Smooth muscle cell (in vitro differentiated cells): ENCODE measurements at regions not wholly inside any gene's neighbourhood (a gene's known extent, or its start where the extent isn't known, plus 50 kb on each side); places are given as distances from the start of the nearest gene placed in this dataset.

Experiments used
- DNase-seq: peaks from one replicate; lab custom pipeline; 2025; ENCODE audit not compliant: unreplicated experiment; lab: John Stamatoyannopoulos, UW
- H2AFZ ChIP-seq: fragments of 200-600 bp; sonication (generic); 2 replicates; pipeline ENCODE4 v1.6.0; 2016; ENCODE audit warnings: antibody characterized with exemption, low read depth, mild to moderate bottlenecking
- H3F3A ChIP-seq: fragments of 200-600 bp; sonication (generic); 2 replicates; pipeline ENCODE4 v1.6.0; 2017; ENCODE audit warnings: antibody characterized with exemption, low read depth
- H3K27ac ChIP-seq: fragments of 200-600 bp; sonication (generic); 2 replicates; pipeline ENCODE4 v1.5.1; 2016; ENCODE audit warnings: low read depth, mild to moderate bottlenecking
- H3K27me3 ChIP-seq: fragments of 200-600 bp; sonication (generic); 2 replicates; pipeline ENCODE4 v1.6.1; 2016; ENCODE audit warnings: low read depth, mild to moderate bottlenecking
- H3K36me3 ChIP-seq: fragments of 200-600 bp; sonication (generic); 2 replicates; pipeline ENCODE4 v1.5.1; 2016; ENCODE audit warnings: low read depth
- H3K4me1 ChIP-seq: fragments of 200-600 bp; sonication (generic); 2 replicates; pipeline ENCODE4 v1.5.1; 2016; ENCODE audit warnings: low read depth
- H3K4me2 ChIP-seq: fragments of 200-600 bp; sonication (generic); 2 replicates; pipeline ENCODE4 v1.6.0; 2016; ENCODE audit warnings: mild to moderate bottlenecking
- H3K4me3 ChIP-seq: fragments of 200-600 bp; sonication (generic); 2 replicates; pipeline ENCODE4 v1.5.1; 2016; ENCODE audit warnings: mild to moderate bottlenecking
- H3K79me2 ChIP-seq: fragments of 200-600 bp; sonication (generic); 2 replicates; pipeline ENCODE4 v1.6.0; 2016; ENCODE audit warnings: low read depth, mild to moderate bottlenecking
- H3K9ac ChIP-seq: fragments of 200-600 bp; sonication (generic); 2 replicates; pipeline ENCODE4 v1.6.0; 2016; ENCODE audit warnings: low read depth
- H3K9me3 ChIP-seq: fragments of 200-600 bp; sonication (generic); replicated peaks from 2 replicates; pipeline ENCODE4 v1.5.1; 2016; ENCODE audit warnings: low read depth
- H4K20me1 ChIP-seq: fragments of 200-600 bp; sonication (generic); 2 replicates; pipeline ENCODE4 v1.6.0; 2016; ENCODE audit warnings: low read depth
- CTCF ChIP-seq: fragments of 200-600 bp; sonication (generic); IDR thresholded peaks from 2 replicates; pipeline ENCODE4 v1.5.1; 2017; ENCODE audit warnings: borderline replicate concordance, mild to moderate bottlenecking, antibody characterized with exemption; ENCODE audit not compliant: insufficient read depth, poor library complexity, severe bottlenecking
- WGBS: methylation state at CpG from one replicate; pipeline ENCODE4 v1.1.7; 2016; ENCODE audit warnings: low lambda C conversion rate; 5-methylcytosine and 5-hydroxymethylcytosine counted together

- no peaks in the 10 kb centered on the region for H3K9me3 ChIP-seq
- no peaks in the 10 kb centered on the region for H3K79me2 ChIP-seq
- no peak overlapping the region for H3K4me3 ChIP-seq
- no peak overlapping the region for H3K27ac ChIP-seq
- no peak for TF ChIP-seq CTCF
- no peak overlapping the region for H2AFZ ChIP-seq
- H3K9ac ChIP-seq, result no peak overlapping the region
- H4K20me1 ChIP-seq, result no peaks in the 10 kb centered on the region
- no peaks in the 10 kb centered on the region for H3F3A ChIP-seq
- no peak overlapping the region for H3K4me2 ChIP-seq
- DNase-seq, result no peak
- H3K27me3 ChIP-seq, result no peaks in the 10 kb centered on the region
- H3K36me3 ChIP-seq, result no peaks in the 10 kb centered on the region
- no peaks in the 10 kb centered on the region for H3K4me1 ChIP-seq
Measured at GRCh38 chr3:5429517-5429890, 242.0 kb downstream of the EDEM1 start.

- H3F3A ChIP-seq, result no peaks in the 10 kb centered on the region
- no peaks in the 10 kb centered on the region for H3K79me2 ChIP-seq
- no peak overlapping the region for H3K4me3 ChIP-seq
- H3K4me2 ChIP-seq, result no peak overlapping the region
- no peaks in the 10 kb centered on the region for H3K27me3 ChIP-seq
- H3K36me3 ChIP-seq, result no peaks in the 10 kb centered on the region
- no peak for DNase-seq
- TF ChIP-seq CTCF, result no peak
- 100% methylated on average over 1 of the region's 1 CpG for WGBS
- no peak overlapping the region for H3K9ac ChIP-seq
- no peaks in the 10 kb centered on the region for H3K9me3 ChIP-seq
- no peaks in the 10 kb centered on the region for H3K4me1 ChIP-seq
- no peak overlapping the region for H3K27ac ChIP-seq
- H2AFZ ChIP-seq, result no peak overlapping the region
- no peaks in the 10 kb centered on the region for H4K20me1 ChIP-seq
Measured at GRCh38 chr3:5430701-5431100, 243.2 kb downstream of the EDEM1 start.

GRCh38 chr3:5431146-5431545 lies 243.6 kb downstream of the EDEM1 start:
- no peak overlapping the region for H3K27ac ChIP-seq
- no peak overlapping the region for H2AFZ ChIP-seq
- no peak overlapping the region for H3K4me2 ChIP-seq
- no peaks in the 10 kb centered on the region for H3K4me1 ChIP-seq
- no peaks in the 10 kb centered on the region for H3K9me3 ChIP-seq
- no peaks in the 10 kb centered on the region for H3K36me3 ChIP-seq
- no peaks in the 10 kb centered on the region for H3F3A ChIP-seq
- H3K79me2 ChIP-seq, result no peaks in the 10 kb centered on the region
- no peak overlapping the region for H3K4me3 ChIP-seq
- no peak for DNase-seq
- 90% methylated on average over 4 of the region's 4 CpGs for WGBS
- no peaks in the 10 kb centered on the region for H4K20me1 ChIP-seq
- H3K27me3 ChIP-seq, result no peaks in the 10 kb centered on the region
- no peak overlapping the region for H3K9ac ChIP-seq
- no peak for TF ChIP-seq CTCF

GRCh38 chr3:5431811-5432378 lies 244.4 kb downstream of the EDEM1 start:
- Histone ChIP-seq H3K9me3 (no peaks in the 10 kb centered on the region), H3K4me3 (no peak overlapping the region), H3F3A (no peaks in the 10 kb centered on the region), H3K79me2 (no peaks in the 10 kb centered on the region), H2AFZ (no peak overlapping the region), H3K27ac (no peak overlapping the region), H3K36me3 (no peaks in the 10 kb centered on the region), H3K4me2 (no peak overlapping the region), H3K9ac (no peak overlapping the region), H3K4me1 (no peaks in the 10 kb centered on the region), H3K27me3 (no peaks in the 10 kb centered on the region), H4K20me1 (no peaks in the 10 kb centered on the region)
- TF ChIP-seq CTCF, result no peak
- no peak for DNase-seq
- 43% methylated on average over 5 of the region's 5 CpGs for WGBS
